Lower leg skin (tissue), 3 donors: ENCODE measurements at regions not wholly inside any gene's neighbourhood (a gene's known extent, or its start where the extent isn't known, plus 50 kb on each side); places are given as distances from the start of the nearest gene placed in this dataset.

ENCODE experiments used
- CTCF ChIP-seq, 3 donors: fragments of 450-650 bp; IDR thresholded peaks; one replicate each; pipeline ENCODE4 v1.5.1; 2016; ENCODE audit warnings: antibody characterized with exemption in 3 of 3, mild to moderate bottlenecking in 3 of 3, moderate library complexity in 2 of 3
- POLR2A ChIP-seq, 2 donors: fragments of 450-650 bp; IDR thresholded peaks; one replicate each; pipeline ENCODE4 v1.6.1; 2016 to 2017; ENCODE audit warnings: antibody characterized with exemption in 2 of 2, mild to moderate bottlenecking in 1 of 2, moderate library complexity in 1 of 2

GRCh38 chr6:9982215-9982614 lies 432.7 kb downstream of the TFAP2A start:
- no peak for TF ChIP-seq POLR2A (IDR thresholded peaks at IDR 0.05)
- TF ChIP-seq CTCF (IDR thresholded peaks at IDR 0.05), result no peak
